Thymus (tissue), 11 donors: ENCODE measurements at regions not wholly inside any gene's neighbourhood (a gene's known extent, or its start where the extent isn't known, plus 50 kb on each side); places are given as distances from the start of the nearest gene placed in this dataset.
"Not testable (repeated sequence)": the region's sequence is repeated elsewhere in the genome, so short reads cannot be mapped to it uniquely, and the experiment has no call there.

Experiments used
- DNase-seq, 9 donors: peaks; one replicate each; pipeline ENCODE4 v3.0.0-alpha.2; 2013; ENCODE audit warnings: low spot score in 9 of 9, low read depth in 6 of 9, missing footprints in 1 of 9
- H3K27ac ChIP-seq, 2 donors: one replicate each; pipeline ENCODE4 v1.5.1; 2013; ENCODE audit warnings: control low read depth in 1 of 2, low read depth in 1 of 2, low read length in 1 of 2, mild to moderate bottlenecking in 1 of 2, moderate library complexity in 1 of 2
- H3K27me3 ChIP-seq, 2 donors: one replicate each; pipeline ENCODE4 v1.5.1; 2013; ENCODE audit warnings: low read length in 1 of 2; ENCODE audit not compliant: control insufficient read depth in 2 of 2, insufficient read depth in 1 of 2
- H3K36me3 ChIP-seq, 2 donors: one replicate each; pipeline ENCODE4 v1.5.1; 2013; ENCODE audit warnings: low read length in 1 of 2, mild to moderate bottlenecking in 1 of 2, moderate library complexity in 1 of 2; ENCODE audit not compliant: control insufficient read depth in 2 of 2, insufficient read depth in 2 of 2
- H3K4me1 ChIP-seq, 2 donors: one replicate each; pipeline ENCODE4 v1.5.1; 2013; ENCODE audit warnings: low read length in 2 of 2; ENCODE audit not compliant: control insufficient read depth in 2 of 2, insufficient read depth in 2 of 2
- H3K4me3 ChIP-seq, 2 donors: one replicate each; pipeline ENCODE4 v1.5.1; 2013; ENCODE audit warnings: low read length in 2 of 2, control low read depth in 1 of 2, mild to moderate bottlenecking in 1 of 2
- H3K9me3 ChIP-seq, 2 donors: one replicate each; pipeline ENCODE4 v1.5.1; 2013; ENCODE audit warnings: low read length in 1 of 2, mild to moderate bottlenecking in 1 of 2; ENCODE audit not compliant: control insufficient read depth in 2 of 2, insufficient read depth in 1 of 2
- WGBS: extraction: QIAGEN DNeasy Blood & Tissue Kit; methylation state at CpG from one replicate; pipeline ENCODE4 v1.1.7; 2013; 5-methylcytosine and 5-hydroxymethylcytosine counted together
- donor health status: healthy.

GRCh38 chr21:28391938-28392849, 600.5 kb downstream of the LTN1 start:
- H3K4me3 ChIP-seq = no peak overlapping the region
- H3K27ac ChIP-seq = no peak overlapping the region
- peaks cover 0 to 19% of the 10 kb centered on the region in 2 donors for H3K9me3 ChIP-seq
- no peaks in the 10 kb centered on the region for H3K27me3 ChIP-seq
- H3K4me1 ChIP-seq = no peaks in the 10 kb centered on the region
- DNase-seq = no peak
- H3K36me3 ChIP-seq = no peaks in the 10 kb centered on the region
- 95% methylated on average over 3 of the region's 3 CpGs for WGBS

DNA sequence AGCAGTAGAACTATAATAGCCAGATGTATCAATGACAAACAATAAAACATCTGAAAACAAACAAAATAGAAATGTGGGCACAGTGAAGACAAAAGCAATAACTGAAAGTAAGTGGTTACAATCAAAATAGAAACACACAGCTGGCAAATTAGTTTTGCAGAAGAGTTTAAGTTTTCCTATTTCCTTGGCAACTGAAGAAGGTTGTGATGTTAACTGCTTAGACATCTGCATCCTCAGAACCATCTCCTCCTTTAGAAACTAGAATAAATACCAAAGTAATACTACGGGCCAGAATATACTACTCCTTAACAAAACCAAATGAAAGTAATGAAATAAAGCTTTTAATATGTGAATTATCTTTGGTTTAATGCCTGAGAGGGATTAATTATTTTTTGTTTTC, 605.5 kb downstream of the LTN1 start:
- WGBS = 94% methylated on average over 1 of the region's 1 CpG
- H3K36me3 ChIP-seq = no peaks in the 10 kb centered on the region
- no peaks in the 10 kb centered on the region for H3K9me3 ChIP-seq
- no peak overlapping the region for H3K4me3 ChIP-seq
- no peaks in the 10 kb centered on the region for H3K4me1 ChIP-seq
- DNase-seq = no peak
- no peaks in the 10 kb centered on the region for H3K27me3 ChIP-seq
- H3K27ac ChIP-seq = no peak overlapping the region

- Histone ChIP-seq H3K9me3 (no peaks in the 10 kb centered on the region), H3K4me3 (no peak overlapping the region), H3K27me3 (no peaks in the 10 kb centered on the region), H3K27ac (no peak overlapping the region), H3K36me3 (no peaks in the 10 kb centered on the region), H3K4me1 (no peaks in the 10 kb centered on the region)
- no peak for DNase-seq
- WGBS = 96% methylated on average over 1 of the region's 1 CpG
Observed at GRCh38 chr21:28385845-28386244, 606.8 kb downstream of the LTN1 start.

GRCh38 chr21:28381000-28381745, 611.5 kb downstream of the LTN1 start:
- WGBS = 98% methylated on average over 2 of the region's 2 CpGs
- not testable (repeated sequence) for H3K4me3 ChIP-seq, DNase-seq, H3K36me3 ChIP-seq, H3K9me3 ChIP-seq, H3K27me3 ChIP-seq, H3K4me1 ChIP-seq, H3K27ac ChIP-seq

- no peak overlapping the region for H3K27ac ChIP-seq
- no peaks in the 10 kb centered on the region for H3K36me3 ChIP-seq
- DNase-seq = no peak
- no peaks in the 10 kb centered on the region for H3K27me3 ChIP-seq
- 95% methylated on average over 7 of the region's 7 CpGs for WGBS
- no peak overlapping the region for H3K4me3 ChIP-seq
- no peaks in the 10 kb centered on the region for H3K9me3 ChIP-seq
- H3K4me1 ChIP-seq = no peaks in the 10 kb centered on the region
Observed at GRCh38 chr21:28380241-28380640, 612.4 kb downstream of the LTN1 start.

DNA sequence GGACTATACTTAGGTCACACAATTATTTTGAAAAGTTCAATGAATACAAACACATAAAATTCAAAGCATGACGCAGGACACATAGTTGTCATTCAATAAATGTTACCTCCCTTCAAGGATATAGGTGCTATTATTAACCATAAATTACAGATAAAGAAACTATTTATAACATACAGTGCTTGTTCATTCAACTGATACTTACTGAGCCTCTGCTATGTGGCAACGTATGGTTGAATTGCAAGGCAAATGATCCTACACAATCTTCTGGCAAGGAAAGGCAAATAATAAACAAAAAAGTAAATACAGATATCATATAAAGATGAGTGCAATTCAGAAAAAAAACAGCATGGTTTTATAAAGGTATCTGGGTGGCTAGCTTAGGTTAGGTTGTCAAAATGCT, 614.7 kb downstream of the LTN1 start:
- no peak for DNase-seq
- Histone ChIP-seq H3K36me3 (no peaks in the 10 kb centered on the region), H3K4me1 (no peaks in the 10 kb centered on the region), H3K27ac (no peak overlapping the region), H3K9me3 (no peaks in the 10 kb centered on the region), H3K27me3 (no peaks in the 10 kb centered on the region), H3K4me3 (no peak overlapping the region)
- 96% methylated on average over 2 of the region's 2 CpGs for WGBS

GRCh38 chr21:28375708-28376385, 616.8 kb downstream of the LTN1 start:
- H3K27ac ChIP-seq = no peak overlapping the region
- H3K9me3 ChIP-seq = peaks cover 0 to 5% of the 10 kb centered on the region in 2 donors
- no peaks in the 10 kb centered on the region for H3K27me3 ChIP-seq
- DNase-seq = no peak
- 95% methylated on average over 2 of the region's 2 CpGs for WGBS
- no peaks in the 10 kb centered on the region for H3K36me3 ChIP-seq
- H3K4me3 ChIP-seq = no peak overlapping the region
- no peaks in the 10 kb centered on the region for H3K4me1 ChIP-seq

DNA sequence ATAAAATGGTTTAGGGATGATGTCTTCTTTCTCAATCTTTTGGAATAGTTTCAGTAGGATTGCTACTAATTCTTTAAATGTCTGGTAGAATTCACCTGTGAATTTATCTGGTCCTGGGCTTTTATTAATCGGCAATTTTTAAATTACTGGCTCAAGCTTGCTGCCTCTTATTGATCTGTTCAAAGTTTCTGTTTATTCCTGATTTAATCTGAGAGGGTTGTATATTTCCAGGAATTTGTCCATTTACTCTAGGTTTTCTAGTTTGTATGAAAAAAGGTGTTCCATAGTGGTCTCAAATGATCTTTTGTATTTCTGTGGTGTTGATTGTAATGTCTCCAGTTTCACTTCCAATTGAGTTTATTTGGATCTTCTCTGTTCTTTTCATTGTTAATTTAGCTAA, 617.8 kb downstream of the LTN1 start:
- Histone ChIP-seq H3K27me3 (no peaks in the 10 kb centered on the region), H3K4me3 (no peak overlapping the region), H3K4me1 (no peaks in the 10 kb centered on the region), H3K27ac (no peak overlapping the region), H3K36me3 (no peaks in the 10 kb centered on the region), H3K9me3 (peaks cover 0 to 5% of the 10 kb centered on the region in 2 donors)
- WGBS = 95% methylated on average over 1 of the region's 1 CpG
- DNase-seq = no peak

DNA sequence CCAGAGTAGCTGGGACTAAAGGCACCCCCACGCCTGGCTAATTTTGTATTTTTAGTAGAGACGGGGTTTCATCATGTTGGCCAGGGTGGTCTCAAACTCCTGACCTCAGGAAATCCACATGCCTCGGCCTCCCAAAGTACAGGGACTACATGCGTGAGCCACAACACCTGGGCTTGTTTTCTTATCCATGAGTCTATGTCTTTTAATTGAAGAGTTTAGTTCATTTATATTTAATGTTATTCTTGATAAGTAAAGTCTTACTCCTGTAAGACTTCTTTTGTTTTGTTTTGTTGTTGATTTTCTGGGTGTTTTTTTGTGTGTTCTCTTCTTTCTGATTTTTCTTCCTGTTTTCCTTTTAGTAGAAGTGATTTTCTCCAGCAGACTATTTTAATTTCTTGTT, 621.0 kb downstream of the LTN1 start:
- Histone ChIP-seq H3K4me1 (no peaks in the 10 kb centered on the region), H3K9me3 (peaks cover 0 to 5% of the 10 kb centered on the region in 2 donors), H3K4me3 (no peak overlapping the region), H3K27me3 (no peaks in the 10 kb centered on the region), H3K36me3 (no peaks in the 10 kb centered on the region), H3K27ac (no peak overlapping the region)
- DNase-seq = no peak
- WGBS = 79% methylated on average over 4 of the region's 4 CpGs
